ENCODE measurements at regions not wholly inside any gene's neighbourhood (a gene's known extent, or its start where the extent isn't known, plus 50 kb on each side); places are given as distances from the start of the nearest gene placed in this dataset.

DNA sequence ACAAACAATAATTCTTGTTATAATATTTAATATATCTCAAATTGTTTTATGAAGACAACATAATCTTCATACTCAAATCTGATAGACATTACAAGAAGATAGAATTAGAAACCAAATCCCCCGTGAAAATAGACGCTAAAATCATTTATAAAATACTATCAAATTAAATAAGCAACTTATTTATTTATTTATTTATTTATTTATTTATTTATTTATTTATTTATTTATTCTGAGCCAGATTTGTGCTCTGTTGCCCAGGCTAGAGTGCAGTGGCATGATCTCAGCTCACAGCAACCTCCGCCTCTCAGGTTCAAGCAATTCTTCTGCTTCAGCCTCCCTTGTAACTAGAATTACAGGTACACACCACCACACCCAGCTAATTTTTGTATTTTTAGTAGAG, 294.9 kb upstream of the MAGEC2 start:
- TF ChIP-seq CEBPB (IDR thresholded peaks at IDR 0.05) (no peak), ZBTB7A (IDR thresholded peaks at IDR 0.05; ENCODE audit: low read depth) (no peak), CREB1 (IDR thresholded peaks at IDR 0.05; ENCODE audit: low read depth) (no peak), NFIC (IDR thresholded peaks at IDR 0.05) (no peak), TEAD4 (IDR thresholded peaks at IDR 0.05) (no peak), YY1 (IDR thresholded peaks at IDR 0.05; ENCODE audit: low read depth) (no peak), RAD21 (IDR thresholded peaks at IDR 0.05; ENCODE audit: low read depth) (no peak), EP300 (IDR thresholded peaks at IDR 0.05; ENCODE audit: borderline replicate concordance) (no peak), TCF12 (IDR thresholded peaks at IDR 0.05; ENCODE audit: low read depth) (no peak), EGR1 (IDR thresholded peaks at IDR 0.05) (no peak), FOXM1 (IDR thresholded peaks at IDR 0.05; ENCODE audit: borderline replicate concordance, low read depth) (no peak)
- TF ChIP-seq, protein P1, sequence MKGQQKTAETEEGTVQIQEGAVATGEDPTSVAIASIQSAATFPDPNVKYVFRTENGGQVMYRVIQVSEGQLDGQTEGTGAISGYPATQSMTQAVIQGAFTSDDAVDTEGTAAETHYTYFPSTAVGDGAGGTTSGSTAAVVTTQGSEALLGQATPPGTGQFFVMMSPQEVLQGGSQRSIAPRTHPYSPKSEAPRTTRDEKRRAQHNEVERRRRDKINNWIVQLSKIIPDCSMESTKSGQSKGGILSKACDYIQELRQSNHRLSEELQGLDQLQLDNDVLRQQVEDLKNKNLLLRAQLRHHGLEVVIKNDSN (IDR thresholded peaks at IDR 0.05), result no peak
- TF ChIP-seq, protein P2, sequence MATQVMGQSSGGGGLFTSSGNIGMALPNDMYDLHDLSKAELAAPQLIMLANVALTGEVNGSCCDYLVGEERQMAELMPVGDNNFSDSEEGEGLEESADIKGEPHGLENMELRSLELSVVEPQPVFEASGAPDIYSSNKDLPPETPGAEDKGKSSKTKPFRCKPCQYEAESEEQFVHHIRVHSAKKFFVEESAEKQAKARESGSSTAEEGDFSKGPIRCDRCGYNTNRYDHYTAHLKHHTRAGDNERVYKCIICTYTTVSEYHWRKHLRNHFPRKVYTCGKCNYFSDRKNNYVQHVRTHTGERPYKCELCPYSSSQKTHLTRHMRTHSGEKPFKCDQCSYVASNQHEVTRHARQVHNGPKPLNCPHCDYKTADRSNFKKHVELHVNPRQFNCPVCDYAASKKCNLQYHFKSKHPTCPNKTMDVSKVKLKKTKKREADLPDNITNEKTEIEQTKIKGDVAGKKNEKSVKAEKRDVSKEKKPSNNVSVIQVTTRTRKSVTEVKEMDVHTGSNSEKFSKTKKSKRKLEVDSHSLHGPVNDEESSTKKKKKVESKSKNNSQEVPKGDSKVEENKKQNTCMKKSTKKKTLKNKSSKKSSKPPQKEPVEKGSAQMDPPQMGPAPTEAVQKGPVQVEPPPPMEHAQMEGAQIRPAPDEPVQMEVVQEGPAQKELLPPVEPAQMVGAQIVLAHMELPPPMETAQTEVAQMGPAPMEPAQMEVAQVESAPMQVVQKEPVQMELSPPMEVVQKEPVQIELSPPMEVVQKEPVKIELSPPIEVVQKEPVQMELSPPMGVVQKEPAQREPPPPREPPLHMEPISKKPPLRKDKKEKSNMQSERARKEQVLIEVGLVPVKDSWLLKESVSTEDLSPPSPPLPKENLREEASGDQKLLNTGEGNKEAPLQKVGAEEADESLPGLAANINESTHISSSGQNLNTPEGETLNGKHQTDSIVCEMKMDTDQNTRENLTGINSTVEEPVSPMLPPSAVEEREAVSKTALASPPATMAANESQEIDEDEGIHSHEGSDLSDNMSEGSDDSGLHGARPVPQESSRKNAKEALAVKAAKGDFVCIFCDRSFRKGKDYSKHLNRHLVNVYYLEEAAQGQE (IDR thresholded peaks at IDR 0.05; ENCODE audit: low read depth), result no peak
- TF ChIP-seq, protein P3, sequence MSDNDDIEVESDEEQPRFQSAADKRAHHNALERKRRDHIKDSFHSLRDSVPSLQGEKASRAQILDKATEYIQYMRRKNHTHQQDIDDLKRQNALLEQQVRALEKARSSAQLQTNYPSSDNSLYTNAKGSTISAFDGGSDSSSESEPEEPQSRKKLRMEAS (IDR thresholded peaks at IDR 0.05), result no peak

DNA sequence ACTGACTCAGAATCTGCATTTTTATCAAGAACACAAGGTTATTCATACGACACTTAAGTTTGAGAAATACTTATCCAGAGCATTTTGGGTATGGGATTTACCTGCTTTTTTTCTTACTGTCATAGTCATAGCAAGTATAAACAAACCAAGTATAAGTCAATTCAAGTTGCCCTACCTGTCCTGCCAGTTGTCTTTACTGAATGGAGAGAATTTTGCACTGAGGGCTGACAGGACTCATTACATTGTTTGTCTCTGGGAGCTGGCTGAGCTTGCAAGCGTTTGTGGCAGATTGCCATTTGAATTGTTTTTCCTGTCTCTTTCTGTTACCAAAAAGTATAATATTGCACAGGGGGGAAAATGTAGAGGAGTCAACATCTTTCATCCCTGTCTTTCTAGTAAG, 278.9 kb upstream of the MAGEC2 start:
- TF ChIP-seq, protein P3 (IDR thresholded peaks at IDR 0.05), result no peak
- TF ChIP-seq EP300 (IDR thresholded peaks at IDR 0.05; ENCODE audit: borderline replicate concordance), result no peak
- TF ChIP-seq YY1 (IDR thresholded peaks at IDR 0.05; ENCODE audit: low read depth), result no peak
- TF ChIP-seq, protein P1 (IDR thresholded peaks at IDR 0.05), result no peak
- TF ChIP-seq RAD21 (IDR thresholded peaks at IDR 0.05; ENCODE audit: low read depth), result no peak
- TF ChIP-seq, protein P2 (IDR thresholded peaks at IDR 0.05; ENCODE audit: low read depth), result no peak
- no peak for TF ChIP-seq CEBPB (IDR thresholded peaks at IDR 0.05)
- TF ChIP-seq TEAD4 (IDR thresholded peaks at IDR 0.05), result no peak
- TF ChIP-seq ZBTB7A (IDR thresholded peaks at IDR 0.05; ENCODE audit: low read depth), result no peak
- no peak for TF ChIP-seq EGR1 (IDR thresholded peaks at IDR 0.05)
- TF ChIP-seq FOXM1 (IDR thresholded peaks at IDR 0.05; ENCODE audit: borderline replicate concordance, low read depth), result no peak

DNA sequence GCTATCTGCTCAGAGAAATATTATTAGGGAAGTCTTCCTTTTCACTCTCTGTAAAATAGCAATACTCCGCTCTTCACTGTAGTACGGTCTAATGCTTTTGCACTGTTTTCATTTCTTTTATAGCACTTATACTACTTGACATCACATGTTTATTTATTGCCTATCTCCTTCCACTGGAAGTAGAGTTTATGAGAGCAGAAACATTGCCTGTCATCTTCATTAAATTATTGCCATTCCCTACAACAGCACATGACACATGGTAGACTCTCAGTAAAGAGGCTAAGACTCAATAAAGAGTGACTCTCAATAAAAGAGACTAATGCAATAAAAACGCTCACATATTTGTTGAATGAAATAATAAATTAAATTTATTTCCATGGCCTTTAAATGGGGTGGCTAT, 241.3 kb upstream of the MAGEC2 start:
- TF ChIP-seq EGR1 (IDR thresholded peaks at IDR 0.05), result no peak
- TF ChIP-seq, protein P3 (IDR thresholded peaks at IDR 0.05), result no peak
- no peak for TF ChIP-seq TCF12 (IDR thresholded peaks at IDR 0.05; ENCODE audit: low read depth)
- no peak for TF ChIP-seq NFIC (IDR thresholded peaks at IDR 0.05)
- TF ChIP-seq EP300 (IDR thresholded peaks at IDR 0.05; ENCODE audit: borderline replicate concordance), result no peak
- TF ChIP-seq TEAD4 (IDR thresholded peaks at IDR 0.05), result no peak
- TF ChIP-seq TAF1 (IDR thresholded peaks at IDR 0.05; ENCODE audit: low read depth), result no peak
- no peak for TF ChIP-seq CEBPB (IDR thresholded peaks at IDR 0.05)
- TF ChIP-seq YY1 (IDR thresholded peaks at IDR 0.05; ENCODE audit: low read depth), result no peak

DNA sequence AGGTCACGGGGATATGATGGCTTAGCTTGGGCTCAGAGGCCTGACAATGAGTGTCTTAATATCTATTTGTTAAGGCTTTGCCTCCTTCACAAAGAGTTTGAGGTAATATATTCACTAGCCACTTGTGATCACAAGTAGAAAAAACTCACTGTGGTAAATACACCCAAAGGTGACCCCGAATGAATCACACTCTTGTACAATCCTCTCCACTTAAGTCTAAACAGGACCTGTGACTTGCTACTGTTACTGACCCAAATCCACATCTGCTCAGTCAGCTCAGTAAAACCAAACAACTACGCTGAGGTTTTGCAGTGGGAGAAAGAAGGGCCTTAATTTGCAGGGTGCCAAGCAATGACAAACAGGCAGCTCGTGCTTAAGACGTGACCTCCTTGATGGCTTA, 223.8 kb upstream of the MAGEC2 start:
- TF ChIP-seq, protein P2 (IDR thresholded peaks at IDR 0.05; ENCODE audit: low read depth), result no peak
- TF ChIP-seq YY1 (IDR thresholded peaks at IDR 0.05; ENCODE audit: low read depth), result no peak
- TF ChIP-seq ZBTB7A (IDR thresholded peaks at IDR 0.05; ENCODE audit: low read depth), result no peak
- no peak for TF ChIP-seq TEAD4 (IDR thresholded peaks at IDR 0.05)

DNA sequence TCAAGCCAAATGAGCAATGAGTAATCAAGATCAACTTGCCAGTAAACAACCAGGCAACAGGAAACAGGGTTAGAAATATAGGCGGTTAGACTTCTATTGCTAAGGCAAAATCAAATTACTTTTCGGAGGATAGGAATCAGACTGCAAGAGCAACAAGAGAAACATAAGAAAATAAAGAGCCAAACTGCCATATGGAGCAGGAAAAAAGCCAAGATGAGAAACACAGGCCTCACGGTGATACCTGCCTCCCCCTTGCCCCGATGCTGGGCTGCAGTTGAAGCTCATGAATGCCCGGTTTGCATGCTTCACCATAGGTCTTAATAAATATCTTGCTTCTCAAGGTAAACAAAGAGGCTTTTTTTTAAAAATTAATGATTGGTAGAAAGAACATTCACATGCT, 158.4 kb upstream of the MAGEC2 start:
- no peak for TF ChIP-seq CREB1 (IDR thresholded peaks at IDR 0.05; ENCODE audit: low read depth)
- TF ChIP-seq TEAD4 (IDR thresholded peaks at IDR 0.05), result no peak
- TF ChIP-seq FOXM1 (IDR thresholded peaks at IDR 0.05; ENCODE audit: borderline replicate concordance, low read depth), result no peak
- TF ChIP-seq, protein P2 (IDR thresholded peaks at IDR 0.05; ENCODE audit: low read depth), result no peak
- no peak for TF ChIP-seq NFIC (IDR thresholded peaks at IDR 0.05)
- TF ChIP-seq RAD21 (IDR thresholded peaks at IDR 0.05; ENCODE audit: low read depth), result no peak
- TF ChIP-seq EGR1 (IDR thresholded peaks at IDR 0.05), result no peak
- no peak for TF ChIP-seq ZBTB7A (IDR thresholded peaks at IDR 0.05; ENCODE audit: low read depth)
- no peak for TF ChIP-seq CEBPB (IDR thresholded peaks at IDR 0.05)
- TF ChIP-seq, protein P1 (IDR thresholded peaks at IDR 0.05), result no peak
- no peak for TF ChIP-seq TAF1 (IDR thresholded peaks at IDR 0.05; ENCODE audit: low read depth)
- TF ChIP-seq, protein P3 (IDR thresholded peaks at IDR 0.05), result no peak
- no peak for TF ChIP-seq YY1 (IDR thresholded peaks at IDR 0.05; ENCODE audit: low read depth)
- TF ChIP-seq TCF12 (IDR thresholded peaks at IDR 0.05; ENCODE audit: low read depth), result no peak

Measured in Ishikawa (cell line).